AG10803 (cell line): ENCODE measurements at regions not wholly inside any gene's neighbourhood (a gene's known extent, or its start where the extent isn't known, plus 50 kb on each side); places are given as distances from the start of the nearest gene placed in this dataset.

Experiments used
- DNase-seq: peaks from one replicate; pipeline ENCODE4 v3.0.0; 2010; ENCODE audit warnings: low read depth
- H3K4me3 ChIP-seq: 2 replicates; pipeline ENCODE4 v1.5.1; 2011; ENCODE audit warnings: mild to moderate bottlenecking, low read length, control low read depth
- CTCF ChIP-seq: conservative IDR thresholded peaks from 2 replicates; pipeline ENCODE4 v1.5.1; 2011; ENCODE audit warnings: mild to moderate bottlenecking, low read length, control low read depth, inconsistent platforms

- no peak for TF ChIP-seq CTCF
- no peak overlapping the region for H3K4me3 ChIP-seq
- DNase-seq, result no peak
Measured at GRCh38 chr2:78614726-78615125, 410.8 kb upstream of the REG3G start.

DNA sequence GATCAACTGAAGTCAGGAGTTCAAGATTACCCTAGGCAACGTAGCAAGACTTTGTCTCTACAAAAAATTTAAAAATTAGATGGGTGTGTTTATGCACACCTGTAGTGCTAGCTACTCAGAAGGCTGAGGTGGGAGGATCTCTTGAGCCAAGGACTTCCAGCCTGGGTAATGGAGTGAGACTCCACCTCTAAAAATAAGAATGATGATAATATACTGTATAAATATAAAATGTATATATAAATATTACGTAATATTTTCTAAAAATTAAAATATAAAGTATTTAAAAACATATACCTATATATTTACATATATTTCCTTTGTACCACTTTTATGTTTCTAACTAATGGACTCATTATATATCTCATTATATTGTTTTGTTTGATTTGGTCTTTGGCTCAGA, 409.5 kb upstream of the REG3G start:
- DNase-seq, result no peak
- no peak overlapping the region for H3K4me3 ChIP-seq
- no peak for TF ChIP-seq CTCF

DNA sequence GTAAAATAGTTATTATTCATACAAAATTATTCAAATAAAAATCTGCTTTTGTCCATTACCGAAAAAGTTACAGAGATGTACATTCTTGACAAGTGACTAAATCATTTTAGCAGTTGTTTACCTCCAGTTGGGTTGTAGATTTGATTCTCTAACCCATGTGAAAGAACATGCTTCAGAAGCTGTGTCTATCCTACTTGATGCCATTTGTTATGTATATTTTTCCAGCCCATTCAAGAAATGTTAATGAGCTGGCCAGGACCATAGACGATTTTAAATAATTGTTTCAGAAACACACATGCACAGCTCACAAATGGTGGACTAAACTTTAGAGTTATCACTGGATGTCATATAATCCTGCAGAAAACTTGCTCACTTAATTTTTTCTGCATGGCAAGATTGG, 391.1 kb upstream of the REG3G start:
- no peak for DNase-seq
- TF ChIP-seq CTCF, result no peak
- H3K4me3 ChIP-seq, result no peak overlapping the region

- TF ChIP-seq CTCF, result no peak
- no peak overlapping the region for H3K4me3 ChIP-seq
- no peak for DNase-seq
Measured at GRCh38 chr2:78644854-78645253, 380.6 kb upstream of the REG3G start.

DNA sequence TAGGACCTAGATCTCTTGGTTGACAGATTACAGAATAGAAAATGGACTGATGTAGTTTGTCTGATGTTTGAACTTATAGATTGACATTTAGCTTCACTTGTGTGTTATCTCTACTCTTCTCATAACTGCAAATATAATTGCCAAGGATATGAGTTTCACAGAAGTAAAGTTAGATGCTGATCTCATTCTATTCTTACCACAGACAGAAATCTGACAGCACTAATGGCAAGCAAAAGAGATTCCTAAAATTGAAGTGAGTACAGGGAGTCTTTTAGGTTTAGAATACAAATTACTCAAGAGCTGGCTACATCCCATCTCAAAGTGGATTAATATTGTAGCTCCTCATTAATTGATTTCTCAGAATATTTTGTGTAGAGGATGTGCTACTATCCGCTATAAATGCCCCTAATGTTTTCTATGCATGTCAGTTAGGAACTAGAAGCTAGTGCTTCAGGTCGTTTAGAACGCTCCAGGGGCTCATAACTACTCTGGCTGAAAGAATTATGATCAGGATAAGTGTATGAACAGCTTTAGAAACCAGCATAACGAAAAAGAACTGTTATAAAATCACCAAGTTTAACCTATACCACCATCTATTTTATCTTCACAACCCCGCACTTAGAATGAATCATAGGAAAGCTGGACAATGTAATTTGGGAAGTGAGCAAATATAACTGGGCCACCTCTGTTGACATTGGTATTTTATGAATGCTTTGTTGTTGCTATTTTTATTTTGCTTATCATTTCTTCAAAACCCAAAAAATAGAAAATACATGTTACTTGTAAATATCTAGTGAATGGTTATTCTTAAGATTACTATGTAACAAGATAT, 378.8 kb upstream of the REG3G start:
- TF ChIP-seq CTCF, result no peak
- no peak overlapping the region for H3K4me3 ChIP-seq
- DNase-seq, result no peak

GRCh38 chr2:78648558-78648957, 376.9 kb upstream of the REG3G start:
- H3K4me3 ChIP-seq, result no peak overlapping the region
- no peak for TF ChIP-seq CTCF
- no peak for DNase-seq

DNA sequence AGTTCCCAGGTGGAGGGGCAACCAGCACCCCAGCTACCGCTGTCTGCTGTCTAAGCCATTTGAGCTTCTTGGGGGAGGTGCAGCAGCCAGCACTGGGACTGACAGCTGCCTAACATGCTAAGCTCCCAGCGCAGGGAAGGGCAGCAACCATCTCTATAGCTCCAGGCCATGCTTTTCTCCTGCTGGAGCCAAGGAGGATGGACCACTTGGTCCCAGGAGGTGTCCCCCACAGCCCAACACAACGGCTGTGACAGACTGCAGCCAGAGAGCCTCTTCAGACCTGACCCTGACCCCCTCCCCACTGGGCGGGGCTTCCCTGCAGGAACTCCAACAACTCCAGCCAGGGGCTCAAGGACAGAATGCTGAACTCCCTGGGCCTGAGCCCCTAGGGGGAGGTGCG, 370.6 kb upstream of the REG3G start:
- no peak for DNase-seq
- no peak for TF ChIP-seq CTCF
- no peak overlapping the region for H3K4me3 ChIP-seq
